ENCODE measurements at regions not wholly inside any gene's neighbourhood (a gene's known extent, or its start where the extent isn't known, plus 50 kb on each side); places are given as distances from the start of the nearest gene placed in this dataset.

- no peaks in the 10 kb centered on the region for H3K36me3 ChIP-seq (ENCODE audit: insufficient read depth in 1 of 2, low read depth in 1 of 2)
- intact Hi-C loops (cut with DNase I), result no loop called here
- ATAC-seq (no peak), DNase-seq (no peak)
- no peak overlapping the region for H3K27ac ChIP-seq
- no peaks in the 10 kb centered on the region for H3K27me3 ChIP-seq (ENCODE audit: insufficient read depth in 3 of 3, low read length in 2 of 3)
- H3K9me3 ChIP-seq, result no peaks in the 10 kb centered on the region
- H3K4me1 ChIP-seq, result no peaks in the 10 kb centered on the region
- no peak overlapping the region for H3K4me3 ChIP-seq
- TF ChIP-seq CTCF (IDR thresholded peaks at IDR 0.05), result no peak
- 85 to 95% (median 90%) methylated on average over 2 of the region's 2 CpGs for WGBS, 3 donors
Observed at GRCh38 chr3:102736975-102737304, 302.1 kb downstream of the ZPLD1 start.

DNA sequence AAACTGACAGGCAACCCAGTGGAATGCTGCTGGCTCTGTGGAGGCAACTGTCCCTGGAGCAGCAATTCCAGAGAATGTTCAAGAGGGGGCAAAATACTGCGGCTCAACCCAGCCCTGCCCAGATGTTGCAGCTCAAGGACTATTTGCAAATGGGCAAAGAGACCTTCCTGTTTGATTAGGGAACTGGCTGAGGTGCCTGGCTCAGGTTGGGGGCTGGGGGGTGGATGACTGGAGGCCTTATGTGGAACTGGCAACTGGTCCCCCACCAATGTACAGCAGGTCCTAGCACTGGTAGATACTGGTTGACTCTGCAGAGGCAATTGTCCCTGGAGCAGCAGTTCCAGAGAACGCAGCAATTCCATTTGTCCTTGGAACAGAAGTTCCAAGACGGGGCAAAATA lies 302.5 kb downstream of the ZPLD1 start:
- Histone ChIP-seq H3K9me3 (no peaks in the 10 kb centered on the region), H3K27ac (no peak overlapping the region), H3K4me3 (no peak overlapping the region), H3K27me3 (ENCODE audit: insufficient read depth in 3 of 3, low read length in 2 of 3) (no peaks in the 10 kb centered on the region), H3K4me1 (no peaks in the 10 kb centered on the region), H3K36me3 (ENCODE audit: insufficient read depth in 1 of 2, low read depth in 1 of 2) (no peaks in the 10 kb centered on the region)
- no peak for ATAC-seq
- no peak for TF ChIP-seq CTCF (IDR thresholded peaks at IDR 0.05)
- WGBS, 3 donors, result 91 to 100% (median 98%) methylated on average over 3 of the region's 3 CpGs
- intact Hi-C loops (cut with DNase I), result no loop called here
- no peak for DNase-seq

DNA sequence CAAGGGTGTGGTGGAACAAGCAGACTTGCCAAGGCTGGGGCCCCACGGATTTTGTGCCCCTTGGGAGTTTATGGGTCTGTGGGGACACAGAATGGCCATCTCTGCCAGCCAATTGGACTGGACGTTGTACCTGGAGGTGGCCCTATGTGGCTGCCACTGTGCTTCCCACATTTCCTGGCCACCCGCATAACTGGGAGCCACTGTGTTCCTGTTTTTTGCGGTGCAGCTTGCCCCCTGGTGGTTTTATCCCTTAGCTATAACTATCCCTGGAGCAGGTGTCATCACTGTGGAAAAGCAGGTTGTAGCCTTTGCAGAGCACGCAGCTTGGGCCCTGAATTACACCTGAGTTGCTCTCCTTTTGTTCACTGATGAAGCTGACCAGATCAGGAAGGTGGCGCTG lies 306.3 kb downstream of the ZPLD1 start:
- intact Hi-C loops (cut with DNase I), result no loop called here
- 79 to 86% (median 81%) methylated on average over 6 of the region's 6 CpGs for WGBS, 3 donors
- TF ChIP-seq CTCF (IDR thresholded peaks at IDR 0.05), result no peak
- no peak overlapping the region for H3K4me3 ChIP-seq
- no peak overlapping the region for H3K27ac ChIP-seq
- H3K36me3 ChIP-seq (ENCODE audit: insufficient read depth in 1 of 2, low read depth in 1 of 2), result no peaks in the 10 kb centered on the region
- H3K27me3 ChIP-seq (ENCODE audit: insufficient read depth in 3 of 3, low read length in 2 of 3), result no peaks in the 10 kb centered on the region
- ATAC-seq, result no peak
- H3K9me3 ChIP-seq, result no peaks in the 10 kb centered on the region
- DNase-seq, result no peak
- no peaks in the 10 kb centered on the region for H3K4me1 ChIP-seq

DNA sequence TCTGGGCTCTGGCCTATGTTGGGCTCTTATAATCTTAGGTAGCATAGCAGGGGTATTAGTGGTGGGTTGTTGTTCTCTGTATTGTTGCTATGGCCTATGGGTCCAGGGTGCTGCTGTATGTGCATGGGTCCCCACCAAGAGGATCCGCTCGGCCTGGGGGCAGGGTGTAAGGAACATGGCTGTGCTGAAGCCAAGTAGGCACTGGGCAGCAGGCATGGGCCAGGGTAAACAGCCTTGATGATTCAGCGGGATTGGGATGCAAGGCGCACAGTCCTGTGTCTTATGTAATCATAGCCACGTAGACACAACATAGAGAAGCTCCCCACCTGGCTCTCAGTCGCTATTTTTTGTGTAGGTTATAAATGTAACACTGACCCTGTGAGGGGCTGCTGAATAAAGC lies 306.9 kb downstream of the ZPLD1 start:
- Histone ChIP-seq H3K27me3 (ENCODE audit: insufficient read depth in 3 of 3, low read length in 2 of 3) (no peaks in the 10 kb centered on the region), H3K27ac (no peak overlapping the region), H3K4me1 (no peaks in the 10 kb centered on the region), H3K4me3 (no peak overlapping the region), H3K36me3 (ENCODE audit: insufficient read depth in 1 of 2, low read depth in 1 of 2) (no peaks in the 10 kb centered on the region), H3K9me3 (no peaks in the 10 kb centered on the region)
- WGBS, 3 donors, result 93 to 96% (median 95%) methylated on average over 6 of the region's 6 CpGs
- DNase-seq (no peak), ATAC-seq (no peak)
- intact Hi-C loops (cut with DNase I), result no loop called here
- no peak for TF ChIP-seq CTCF (IDR thresholded peaks at IDR 0.05)

- no peak for ATAC-seq
- Histone ChIP-seq H3K9me3 (no peaks in the 10 kb centered on the region), H3K4me3 (no peak overlapping the region), H3K36me3 (ENCODE audit: insufficient read depth in 1 of 2, low read depth in 1 of 2) (no peaks in the 10 kb centered on the region), H3K27ac (no peak overlapping the region), H3K27me3 (ENCODE audit: insufficient read depth in 3 of 3, low read length in 2 of 3) (peaks cover 0 to 3% (median 0%) of the 10 kb centered on the region in 3 donors), H3K4me1 (no peaks in the 10 kb centered on the region)
- intact Hi-C loops (cut with DNase I), result no loop called here
- no peak for TF ChIP-seq CTCF (IDR thresholded peaks at IDR 0.05)
- 60 to 62% (median 60%) methylated on average over 4 of the region's 4 CpGs for WGBS, 3 donors
- no peak for DNase-seq
Observed at GRCh38 chr3:102745881-102746280, 311.1 kb downstream of the ZPLD1 start.

Data from psoas muscle (tissue), 7 donors.